RCC 7860 (cell line): ENCODE measurements at regions not wholly inside any gene's neighbourhood (a gene's known extent, or its start where the extent isn't known, plus 50 kb on each side); places are given as distances from the start of the nearest gene placed in this dataset.

ENCODE experiments used
- DNase-seq: peaks from one replicate; pipeline ENCODE4 v3.0.0-alpha.2; 2015; ENCODE audit warnings: low spot score
- FAIRE-seq: peaks from 2 replicates; lab custom pipeline; 2012; peaks lifted over from hg19 to GRCh38; lab: Jason Lieb, UNC

DNA sequence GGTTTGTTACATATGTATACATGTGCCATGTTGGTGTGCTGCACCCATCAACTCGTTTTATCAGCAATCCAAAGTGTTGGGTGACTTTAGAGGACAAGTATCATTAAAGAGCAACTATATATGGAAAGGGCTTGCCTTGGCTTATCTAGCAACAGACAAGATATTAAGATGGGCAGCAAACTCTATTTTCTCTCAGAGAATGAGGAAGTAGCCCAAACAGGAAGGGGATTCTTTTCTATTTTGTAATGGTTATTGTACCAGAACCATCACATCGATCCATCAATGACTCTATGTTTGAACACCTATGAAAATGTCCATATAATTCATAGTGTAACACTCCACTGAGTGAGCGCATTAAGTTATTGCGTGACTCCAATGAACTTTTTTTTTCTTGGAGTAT, 260.1 kb upstream of the SLC24A2 start:
- no peak for FAIRE-seq
- DNase-seq: no peak

DNA sequence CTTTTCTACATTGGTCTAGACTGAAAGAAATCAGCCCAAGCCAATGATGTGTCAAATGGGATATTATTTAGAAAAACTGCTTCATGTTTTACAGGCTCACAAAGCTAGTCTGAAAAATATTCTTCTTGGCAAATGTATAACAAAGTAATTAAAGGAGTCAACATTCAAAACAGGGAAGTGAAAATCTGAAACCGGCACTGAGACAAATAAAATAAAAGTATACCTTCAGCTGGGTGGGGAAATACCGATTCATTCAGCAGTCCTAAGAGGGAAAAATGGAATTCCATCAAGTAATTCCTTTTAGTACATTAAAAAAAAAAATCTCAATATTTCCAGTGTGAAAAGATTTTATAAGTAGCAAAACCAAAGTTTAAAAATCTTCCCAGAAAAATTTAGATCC, 259.6 kb upstream of the SLC24A2 start:
- FAIRE-seq: no peak
- DNase-seq: no peak

DNA sequence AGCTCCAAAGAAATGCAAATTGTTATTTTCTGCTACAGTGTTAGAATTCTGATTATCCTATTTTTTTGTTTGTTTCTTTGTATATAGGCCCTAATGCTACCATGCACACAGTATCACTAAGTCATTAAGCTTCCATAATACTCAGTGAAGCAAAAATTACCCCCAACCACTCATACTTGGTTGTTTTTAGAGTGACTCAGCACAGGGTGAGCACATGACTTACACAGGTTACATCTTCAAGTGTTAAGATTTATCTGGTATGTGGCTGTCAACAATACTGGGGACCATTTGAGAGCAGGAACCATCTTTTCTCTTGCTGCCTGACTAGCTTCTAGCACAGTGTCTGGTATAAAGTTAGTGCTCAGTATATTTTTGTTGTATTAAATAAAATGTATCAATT, 255.8 kb upstream of the SLC24A2 start:
- DNase-seq (peak; percentile 19), FAIRE-seq (peak; percentile 17)

DNA sequence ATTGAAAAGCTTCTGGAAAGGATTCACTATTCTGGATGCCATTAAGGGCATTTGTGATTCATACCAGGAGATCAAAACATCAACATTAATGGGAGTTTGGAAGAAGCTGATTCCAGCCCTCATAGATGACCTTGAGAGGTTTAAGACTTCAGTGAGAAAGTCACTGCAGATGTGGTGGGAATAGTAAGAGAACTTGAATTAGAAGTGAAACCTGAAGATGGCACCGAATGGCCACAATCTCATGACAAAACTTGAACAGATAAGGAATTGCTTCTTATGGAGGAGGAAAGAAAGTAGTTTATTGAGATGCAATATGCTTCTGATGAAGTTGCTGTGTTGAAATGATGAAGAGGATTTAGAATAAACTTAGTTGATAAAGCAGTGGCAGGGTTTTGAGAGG, 254.6 kb upstream of the SLC24A2 start:
- DNase-seq (no peak), FAIRE-seq (no peak)

DNA sequence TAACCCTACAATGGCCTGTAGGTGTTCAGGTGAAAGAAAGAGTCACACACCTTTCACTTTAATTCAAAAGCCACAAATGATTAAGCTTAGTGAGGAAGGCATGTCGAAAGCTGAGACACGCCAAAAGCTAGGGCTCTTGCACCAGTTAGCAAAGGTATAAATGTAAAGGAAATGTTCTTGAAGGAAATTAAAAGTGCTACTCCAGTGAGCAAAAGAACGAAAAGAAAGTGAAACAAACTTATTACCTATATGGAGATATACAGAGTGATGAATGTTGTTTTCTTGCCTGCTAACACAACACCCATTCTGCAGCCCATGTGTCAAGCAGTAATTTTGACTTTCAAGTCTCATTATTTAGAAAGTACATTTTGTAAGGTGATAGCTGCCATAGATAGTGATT, 254.2 kb upstream of the SLC24A2 start:
- no peak for FAIRE-seq
- no peak for DNase-seq

DNA sequence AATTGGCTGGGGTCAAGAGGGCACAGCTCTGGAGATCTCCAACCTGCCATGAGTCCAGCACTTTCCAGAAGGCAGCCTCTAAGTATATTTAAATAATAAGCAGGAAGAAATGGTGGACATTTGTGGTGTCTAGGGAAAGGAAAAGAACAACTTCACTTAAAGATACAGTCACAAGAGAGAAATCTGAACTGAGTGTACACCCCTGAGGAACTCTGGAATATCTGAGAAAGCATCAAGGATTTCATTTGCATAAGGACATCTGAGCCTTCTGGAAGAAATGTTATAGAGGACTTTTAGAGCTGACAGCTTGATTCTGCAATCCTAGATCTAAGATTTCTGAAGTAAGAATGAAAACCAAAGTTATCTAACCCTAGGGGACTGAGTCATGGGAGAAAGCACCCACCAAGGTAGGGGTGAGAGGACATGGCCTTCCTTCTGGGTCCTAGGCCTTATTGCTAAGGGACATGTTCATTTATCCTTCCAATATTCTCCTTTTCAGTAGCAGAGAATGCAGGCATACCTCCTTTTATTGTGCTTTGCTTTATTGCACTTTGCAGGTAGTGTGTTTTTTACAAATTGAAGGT, 253.4 kb upstream of the SLC24A2 start:
- FAIRE-seq (no peak), DNase-seq (no peak)

DNA sequence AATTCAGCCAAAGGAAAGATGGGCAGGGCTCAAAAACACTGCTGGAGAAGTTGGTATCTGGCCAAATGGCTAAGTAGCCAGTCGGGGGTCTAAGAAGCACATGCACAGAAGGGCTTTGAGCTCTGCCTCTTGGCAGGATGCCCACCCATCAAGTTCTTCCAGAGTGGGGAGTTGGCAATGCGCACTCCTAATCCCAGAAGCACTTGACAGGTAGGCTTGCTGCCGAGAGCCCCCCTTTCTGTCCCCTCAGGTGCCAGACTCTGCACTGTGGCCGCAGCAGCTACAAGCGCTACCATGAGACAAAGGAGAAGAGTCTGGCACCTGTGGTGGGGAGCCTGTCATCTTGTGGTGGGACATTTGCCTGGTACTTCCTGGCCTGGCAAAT, 252.9 kb upstream of the SLC24A2 start:
- DNase-seq (no peak), FAIRE-seq (no peak)

DNA sequence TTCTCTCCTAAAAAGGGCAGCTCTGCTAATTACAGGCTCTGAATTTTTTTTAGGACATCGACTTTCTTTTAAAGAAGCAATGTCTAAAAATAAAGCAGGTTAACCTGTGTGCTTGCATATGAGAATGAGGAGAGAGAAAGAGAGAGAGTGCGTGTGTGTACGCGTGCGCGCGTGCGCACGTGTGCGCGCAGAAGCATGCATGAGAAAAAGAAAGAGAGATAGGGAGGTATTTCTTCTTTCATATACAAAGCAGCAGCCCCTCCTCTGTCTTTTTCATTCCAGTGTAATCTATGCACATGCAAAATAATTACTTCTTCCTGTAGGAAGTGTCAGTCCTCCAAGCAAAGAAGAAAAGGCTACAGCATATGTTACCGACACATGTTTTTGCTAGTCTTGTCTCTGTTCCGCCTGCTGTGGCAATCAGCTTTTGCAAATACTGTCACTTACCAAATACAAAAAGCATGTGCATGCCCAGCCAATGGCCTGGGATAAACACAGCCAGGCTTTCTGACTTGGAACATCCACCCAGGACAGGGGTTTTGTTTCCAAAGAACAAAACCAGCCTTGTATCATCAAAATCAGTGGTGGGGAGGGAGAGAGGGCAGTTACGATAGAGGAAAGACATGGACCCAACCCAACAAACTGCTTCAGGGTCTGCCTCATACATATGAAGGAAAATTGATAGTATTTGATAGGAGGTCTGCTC, 252.3 kb upstream of the SLC24A2 start:
- FAIRE-seq: no peak

DNA sequence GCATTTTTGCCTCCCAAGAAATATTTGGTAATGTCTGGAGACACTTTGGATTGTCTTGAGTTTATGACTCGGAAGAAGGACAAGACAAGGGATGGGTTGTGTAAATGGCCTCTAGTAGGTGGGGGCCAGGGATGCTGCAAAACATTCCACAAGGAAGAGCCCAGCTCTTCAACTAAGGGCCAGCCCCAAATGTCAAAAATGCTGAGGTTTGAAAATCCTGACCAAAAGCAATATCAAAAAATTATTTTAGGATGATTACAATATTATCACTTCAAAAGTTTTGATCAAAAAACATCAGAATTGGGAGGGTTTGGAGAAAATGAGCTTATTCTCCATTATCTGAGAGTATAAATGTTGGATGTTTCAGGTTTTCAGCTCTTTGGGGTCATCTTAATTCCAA, 248.9 kb upstream of the SLC24A2 start:
- FAIRE-seq (no peak), DNase-seq (no peak)

More for the DNA sequence above, 252.3 kb upstream of the SLC24A2 start:
- no peak for DNase-seq

DNA sequence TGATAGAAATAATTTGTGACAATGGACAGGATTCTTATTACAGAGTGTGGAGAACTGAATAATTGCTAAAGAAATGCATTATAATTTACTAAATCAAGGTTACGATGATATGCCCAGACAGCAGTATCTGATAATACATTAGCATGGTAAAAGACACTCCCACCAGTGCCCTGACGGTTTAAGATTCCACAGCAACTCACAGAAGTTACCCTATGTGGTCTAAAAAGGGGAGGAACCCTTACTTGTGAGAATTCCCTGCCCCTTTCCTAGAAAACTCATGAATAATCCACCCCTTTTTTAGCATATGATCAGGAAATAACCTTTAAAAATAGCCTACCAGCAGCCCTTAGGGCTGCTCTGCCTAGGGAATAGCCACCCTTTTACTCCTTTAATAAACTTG, 244.7 kb upstream of the SLC24A2 start:
- FAIRE-seq (no peak), DNase-seq (no peak)

DNA sequence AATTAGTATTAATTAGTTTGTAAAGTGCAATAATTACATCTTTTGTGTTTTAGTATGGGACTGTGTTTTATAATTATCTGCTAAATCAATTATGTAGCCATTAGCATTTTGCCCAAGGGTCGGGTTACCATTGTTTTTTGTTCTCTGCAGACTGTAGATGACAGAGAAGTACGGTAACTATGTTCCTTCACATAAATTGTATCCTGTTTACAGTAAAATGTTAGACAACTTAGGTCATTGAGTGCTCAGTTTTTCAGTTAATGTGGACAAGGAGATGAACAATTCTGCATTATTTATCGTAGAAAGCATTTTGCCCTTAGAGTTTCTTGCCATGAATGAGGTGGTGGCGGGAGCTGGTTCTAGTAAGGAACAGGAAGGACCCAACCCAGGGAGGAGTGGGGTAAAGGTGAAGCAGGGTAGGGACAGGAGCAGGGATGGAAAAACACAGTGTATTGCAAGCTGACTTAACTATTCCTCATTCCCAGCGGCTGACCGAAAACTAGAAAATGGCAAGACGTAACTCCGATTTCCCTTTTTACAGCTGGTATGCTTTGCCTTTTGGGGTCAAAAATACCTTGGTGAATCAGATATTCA, 243.7 kb upstream of the SLC24A2 start:
- FAIRE-seq (no peak), DNase-seq (no peak)

DNA sequence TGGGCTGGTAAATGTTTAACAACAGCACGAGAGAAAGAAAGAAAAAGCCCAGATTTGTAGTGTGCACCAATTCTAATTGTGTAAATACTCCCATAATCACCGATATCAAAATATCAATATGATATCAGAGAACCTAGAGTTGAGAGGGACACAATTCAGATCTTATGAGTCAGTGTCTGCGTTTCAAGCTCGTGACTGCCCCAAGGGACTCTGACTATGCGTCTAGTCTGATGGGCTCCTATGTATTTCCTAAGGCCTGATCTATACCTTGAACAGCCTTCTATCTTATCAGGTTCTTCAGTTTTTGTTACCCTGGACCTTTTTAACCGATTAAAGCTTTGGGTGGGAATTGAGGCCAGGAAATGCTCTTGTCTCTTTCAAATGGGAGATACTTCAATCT, 243.0 kb upstream of the SLC24A2 start:
- FAIRE-seq (no peak), DNase-seq (no peak)

DNA sequence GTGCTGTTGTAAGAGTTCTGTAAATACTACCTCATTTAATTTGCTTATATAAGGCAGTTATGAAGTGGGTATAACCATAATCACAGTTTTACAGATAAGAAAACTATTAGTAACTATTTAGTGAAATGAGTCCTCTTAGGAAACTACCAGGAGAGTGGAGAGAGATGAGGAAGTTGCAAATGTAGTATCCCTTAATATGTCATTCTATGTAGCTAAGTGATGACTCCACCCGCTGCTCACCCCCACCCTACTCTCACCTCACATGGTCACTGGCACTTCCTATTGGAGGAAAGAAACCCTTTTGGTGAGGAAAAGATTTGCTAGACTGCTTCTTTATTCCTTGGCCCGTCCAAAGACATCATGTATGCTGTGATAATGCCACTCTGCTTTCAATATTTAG, 241.8 kb upstream of the SLC24A2 start:
- DNase-seq (no peak), FAIRE-seq (no peak)

DNA sequence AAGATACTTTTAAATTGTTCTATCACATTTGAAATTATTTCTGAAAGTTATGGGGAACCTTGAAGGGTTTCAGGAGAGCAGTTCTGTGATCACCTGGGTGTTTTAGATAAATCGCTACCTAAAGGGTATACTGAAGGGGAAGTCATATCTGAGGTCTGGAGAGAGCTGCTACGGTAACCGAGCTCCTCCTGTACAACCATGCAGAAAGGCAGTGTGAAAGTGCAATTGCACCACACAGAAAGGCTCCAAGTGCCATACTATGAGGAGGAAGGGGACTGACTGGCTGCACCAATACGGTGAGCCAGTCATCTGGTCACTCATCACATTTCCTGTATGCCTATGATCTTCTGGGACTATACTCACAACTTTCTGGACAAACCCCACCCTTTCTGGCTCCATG, 241.4 kb upstream of the SLC24A2 start:
- no peak for FAIRE-seq

DNA sequence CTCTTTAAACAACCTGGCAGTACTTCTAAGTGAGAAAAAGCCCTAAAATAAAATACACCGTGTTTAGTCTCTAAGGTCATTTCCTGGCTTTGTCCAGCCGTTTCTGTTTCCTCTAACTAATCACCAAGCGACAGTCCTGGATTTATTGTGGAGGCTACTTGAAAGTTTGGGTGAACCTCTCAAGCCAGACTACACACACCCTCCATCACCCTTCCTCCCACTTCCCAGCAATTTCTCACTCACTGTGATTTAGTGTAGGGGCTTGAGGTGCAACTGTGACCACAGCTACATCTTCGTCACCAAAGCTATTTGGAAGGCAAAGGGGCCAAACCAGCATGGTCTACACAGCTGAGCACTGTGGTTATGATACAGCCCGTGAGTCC, 240.0 kb upstream of the SLC24A2 start:
- no peak for DNase-seq
- no peak for FAIRE-seq

More for the DNA sequence above, 241.4 kb upstream of the SLC24A2 start:
- DNase-seq: no peak

DNA sequence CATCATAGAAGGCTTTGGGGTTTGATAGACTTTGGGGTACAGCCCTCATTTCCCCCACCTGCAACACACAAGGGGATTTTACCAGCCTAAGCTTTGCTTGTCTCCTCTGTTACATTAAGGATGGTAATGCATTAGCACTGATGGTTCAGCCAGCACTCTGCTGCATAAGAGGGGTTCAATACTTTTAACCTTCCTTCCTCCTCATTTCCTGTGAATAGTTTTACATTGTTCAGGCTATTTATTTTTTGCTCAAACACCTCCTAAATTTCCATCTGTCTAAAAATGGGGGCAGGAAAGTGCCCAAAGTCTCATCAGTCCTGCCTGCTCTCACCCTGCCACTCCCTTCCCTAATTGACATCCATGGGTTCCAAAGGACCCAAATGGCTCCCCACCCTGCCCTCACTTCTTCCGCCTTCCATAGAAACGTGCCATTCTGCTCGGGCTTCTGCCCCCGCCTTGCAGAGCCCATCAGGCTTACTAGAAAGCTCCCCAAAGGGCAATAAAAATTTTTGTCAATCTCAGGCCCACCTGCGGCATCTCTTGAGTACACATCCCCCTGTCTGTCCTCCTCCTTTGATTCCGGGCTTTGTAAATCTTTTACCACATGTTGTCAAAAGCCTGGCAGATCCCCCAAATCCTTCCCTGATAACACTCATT, 239.5 kb upstream of the SLC24A2 start:
- FAIRE-seq: no peak

DNA sequence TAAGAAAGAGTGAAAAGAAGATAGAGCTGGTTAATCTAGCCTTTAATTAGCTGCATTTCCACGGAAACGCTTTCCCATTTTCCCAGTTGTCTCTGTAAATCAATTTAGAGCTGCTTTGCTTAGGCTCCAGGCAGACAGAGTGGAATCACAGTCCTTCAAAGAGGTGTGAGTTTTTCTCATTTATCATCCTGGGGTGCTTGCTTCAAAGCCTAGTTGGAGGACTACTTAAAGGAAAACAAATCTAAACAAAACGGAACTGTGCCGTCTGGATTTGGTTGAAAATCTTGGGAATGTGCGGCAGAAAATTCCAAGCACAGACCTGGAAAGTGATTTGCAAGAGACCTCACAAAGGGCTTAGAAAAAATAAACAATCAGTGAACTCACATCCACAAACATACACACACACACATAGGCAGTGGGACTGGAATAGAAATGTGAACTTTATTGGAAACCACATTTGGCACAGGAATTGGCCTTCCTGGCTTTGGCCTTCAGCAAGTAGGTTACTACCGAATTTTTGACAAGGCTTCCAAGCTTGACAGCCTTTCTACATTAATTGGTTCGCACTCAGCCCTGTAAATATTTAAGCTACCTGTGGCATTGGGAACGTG, 235.2 kb upstream of the SLC24A2 start:
- DNase-seq (no peak), FAIRE-seq (no peak)

More for the DNA sequence above, 239.5 kb upstream of the SLC24A2 start:
- no peak for DNase-seq

DNA sequence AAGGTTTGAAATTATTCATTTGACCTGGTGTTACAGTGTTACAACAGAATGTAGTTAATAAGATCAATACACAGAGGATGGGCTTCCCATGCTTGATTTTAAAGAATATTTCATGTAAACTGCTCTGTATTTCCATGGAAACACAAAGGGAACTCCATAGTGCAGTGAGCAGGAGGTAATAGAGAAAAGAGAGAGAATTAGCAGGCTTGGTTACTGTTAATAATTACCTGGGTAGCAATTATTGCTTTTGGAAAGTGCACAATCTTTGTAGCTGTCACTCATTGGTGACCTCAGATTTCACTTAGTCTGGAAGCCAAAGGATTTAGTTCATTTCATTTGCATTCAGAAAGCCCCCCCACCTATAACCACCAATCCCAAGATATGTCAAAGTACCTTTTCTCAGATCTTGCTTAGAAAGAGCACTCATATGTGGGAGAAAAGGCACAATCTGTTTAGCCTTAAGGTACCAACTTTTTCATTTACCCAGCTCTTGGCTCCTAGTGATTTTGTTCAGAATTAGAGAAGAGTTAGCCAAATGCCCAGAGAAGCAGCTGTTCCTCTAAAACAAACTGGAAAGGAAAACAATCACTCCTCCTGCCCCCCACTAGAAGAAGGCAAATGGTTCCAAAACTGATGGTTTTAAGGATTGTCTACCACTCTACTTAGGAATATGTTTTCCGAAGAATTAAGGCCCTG, 234.5 kb upstream of the SLC24A2 start:
- no peak for DNase-seq
- FAIRE-seq: no peak

DNA sequence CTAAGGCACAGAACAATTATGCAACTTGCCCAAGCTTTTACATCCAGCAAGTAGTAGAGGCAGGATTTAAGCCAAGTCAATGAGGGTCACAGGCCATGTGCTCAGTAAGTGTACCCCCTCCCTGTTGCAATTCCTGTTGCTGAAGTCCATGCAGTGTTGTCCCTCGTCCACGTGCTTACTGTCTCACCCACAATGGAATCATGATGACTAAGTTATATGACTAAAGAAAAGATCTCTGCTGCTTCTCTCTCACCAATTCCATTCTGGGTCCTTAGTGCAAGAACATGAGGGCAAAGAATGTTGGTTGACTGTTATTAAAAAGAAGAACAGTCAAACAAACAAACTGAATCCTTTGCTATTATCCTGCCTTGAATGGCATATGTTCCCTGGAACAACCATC, 233.6 kb upstream of the SLC24A2 start:
- FAIRE-seq (no peak), DNase-seq (peak; percentile 50)

DNA sequence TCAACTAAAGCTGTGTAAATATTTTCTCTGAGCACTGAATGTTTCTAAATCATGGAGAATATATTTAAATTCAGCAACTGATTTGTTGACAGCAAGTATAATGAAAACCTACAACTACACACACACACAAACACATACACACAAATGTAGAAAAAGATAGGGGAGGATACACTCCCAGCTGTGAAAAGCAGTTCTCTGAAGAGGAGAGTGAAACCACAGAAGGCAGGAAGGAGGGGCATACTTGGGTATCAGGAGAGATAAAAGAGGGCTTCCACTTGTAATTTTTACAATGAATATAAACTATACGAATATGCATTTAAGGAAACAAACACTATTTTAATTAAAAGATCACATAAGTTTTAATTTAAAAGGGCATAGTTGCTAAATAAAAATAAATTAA, 227.8 kb upstream of the SLC24A2 start:
- FAIRE-seq: no peak

DNA sequence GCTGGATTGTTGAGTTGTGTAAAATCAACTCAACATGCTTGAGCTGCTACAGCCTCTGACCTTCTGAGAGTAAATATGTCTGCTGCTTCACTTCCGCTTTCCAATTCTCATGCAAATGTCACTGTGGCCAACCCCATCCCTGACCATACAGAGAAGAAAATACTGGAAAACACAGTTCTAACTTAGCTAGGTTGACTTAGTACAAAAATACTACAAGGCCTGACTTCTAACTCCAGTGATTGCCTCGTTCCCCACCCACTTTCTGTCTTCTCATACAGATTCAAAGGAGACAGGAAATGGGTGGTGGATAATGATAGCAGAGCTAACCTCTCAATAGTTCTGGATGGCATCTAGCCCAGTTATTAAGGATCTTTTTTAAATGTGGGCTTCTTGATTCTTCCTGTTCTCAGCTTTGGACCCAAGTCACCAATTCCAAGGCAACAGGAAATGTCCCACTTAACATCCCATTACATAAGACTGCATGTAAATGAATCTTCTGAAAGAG, 226.6 kb upstream of the SLC24A2 start:
- DNase-seq: no peak

More for the DNA sequence above, 227.8 kb upstream of the SLC24A2 start:
- no peak for DNase-seq

More for the DNA sequence above, 226.6 kb upstream of the SLC24A2 start:
- no peak for FAIRE-seq
